AG04450 (cell line): ENCODE measurements at regions not wholly inside any gene's neighbourhood (a gene's known extent, or its start where the extent isn't known, plus 50 kb on each side); places are given as distances from the start of the nearest gene placed in this dataset.

Experiments
- CTCF ChIA-PET: fragments of 300-600, 350-600 bp; formaldehyde crosslinking; extraction: SDS; loops from one replicate; lab custom pipeline; 2022; ENCODE audit warnings: antibody characterized with exemption, inconsistent platforms; lab: Charles Lee
- POLR2A ChIA-PET: fragments of 350-600 bp; formaldehyde crosslinking; extraction: SDS; loops from one replicate; lab custom pipeline; 2021; ENCODE audit warnings: antibody characterized with exemption, inconsistent platforms; lab: Yijun Ruan, JAX
- DNase-seq: peaks from one replicate; pipeline ENCODE4 v3.0.0-alpha.2; 2011; ENCODE audit warnings: low read depth, low spot score
- H3K27ac ChIP-seq: one replicate; pipeline ENCODE4 v1.5.1; 2012; ENCODE audit warnings: low read depth, low read length, control low read depth
- H3K27me3 ChIP-seq: one replicate; pipeline ENCODE4 v1.6.0; 2012; ENCODE audit warnings: low read length; ENCODE audit not compliant: control insufficient read depth, insufficient read depth
- H3K4me3 ChIP-seq: 2 replicates; pipeline ENCODE4 v1.5.1; 2011; ENCODE audit warnings: mild to moderate bottlenecking, low read depth, low read length, control low read depth
- H3K9me3 ChIP-seq: 2 replicates; pipeline ENCODE4 v1.5.1; 2012; ENCODE audit warnings: low read length; ENCODE audit not compliant: control insufficient read depth, insufficient read depth
- TF ChIP-seq, protein P1 (sequence below): IDR thresholded peaks from 2 replicates; pipeline ENCODE4 v1.5.1; 2011; ENCODE audit warnings: low read depth, low read length, control low read depth, inconsistent platforms

GRCh38 chr12:93146263-93146939 is 217.3 kb upstream of the EEA1 start:
- POLR2A ChIA-PET, result no interaction called here
- DNase-seq, result no peak

GRCh38 chr12:93146970-93147369 is 217.9 kb upstream of the EEA1 start:
- no peak overlapping the region for H3K27ac ChIP-seq
- H3K4me3 ChIP-seq, result no peak overlapping the region
- no peaks in the 10 kb centered on the region for H3K9me3 ChIP-seq
- no peak for DNase-seq
- POLR2A ChIA-PET, result no interaction called here
- TF ChIP-seq, protein P1, sequence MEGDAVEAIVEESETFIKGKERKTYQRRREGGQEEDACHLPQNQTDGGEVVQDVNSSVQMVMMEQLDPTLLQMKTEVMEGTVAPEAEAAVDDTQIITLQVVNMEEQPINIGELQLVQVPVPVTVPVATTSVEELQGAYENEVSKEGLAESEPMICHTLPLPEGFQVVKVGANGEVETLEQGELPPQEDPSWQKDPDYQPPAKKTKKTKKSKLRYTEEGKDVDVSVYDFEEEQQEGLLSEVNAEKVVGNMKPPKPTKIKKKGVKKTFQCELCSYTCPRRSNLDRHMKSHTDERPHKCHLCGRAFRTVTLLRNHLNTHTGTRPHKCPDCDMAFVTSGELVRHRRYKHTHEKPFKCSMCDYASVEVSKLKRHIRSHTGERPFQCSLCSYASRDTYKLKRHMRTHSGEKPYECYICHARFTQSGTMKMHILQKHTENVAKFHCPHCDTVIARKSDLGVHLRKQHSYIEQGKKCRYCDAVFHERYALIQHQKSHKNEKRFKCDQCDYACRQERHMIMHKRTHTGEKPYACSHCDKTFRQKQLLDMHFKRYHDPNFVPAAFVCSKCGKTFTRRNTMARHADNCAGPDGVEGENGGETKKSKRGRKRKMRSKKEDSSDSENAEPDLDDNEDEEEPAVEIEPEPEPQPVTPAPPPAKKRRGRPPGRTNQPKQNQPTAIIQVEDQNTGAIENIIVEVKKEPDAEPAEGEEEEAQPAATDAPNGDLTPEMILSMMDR, result no peak
- no peaks in the 10 kb centered on the region for H3K27me3 ChIP-seq
- CTCF ChIA-PET, result no interaction called here

More at GRCh38 chr12:93146263-93146939, 217.3 kb upstream of the EEA1 start:
- Histone ChIP-seq H3K9me3 (no peaks in the 10 kb centered on the region), H3K27ac (no peak overlapping the region), H3K27me3 (no peaks in the 10 kb centered on the region), H3K4me3 (no peak overlapping the region)
- TF ChIP-seq, protein P1, result no peak
- CTCF ChIA-PET, result no interaction called here

GRCh38 chr12:93148412-93148811 is 219.3 kb upstream of the EEA1 start:
- DNase-seq, result no peak
- Histone ChIP-seq H3K27ac (no peak overlapping the region), H3K27me3 (no peaks in the 10 kb centered on the region), H3K4me3 (no peak overlapping the region), H3K9me3 (no peaks in the 10 kb centered on the region)
- CTCF ChIA-PET, result no interaction called here
- TF ChIP-seq, protein P1, result no peak
- POLR2A ChIA-PET, result no interaction called here

GRCh38 chr12:93149229-93149628 is 220.1 kb upstream of the EEA1 start:
- H3K27me3 ChIP-seq, result no peaks in the 10 kb centered on the region
- CTCF ChIA-PET, result no interaction called here
- H3K4me3 ChIP-seq, result no peak overlapping the region
- TF ChIP-seq, protein P1, result no peak
- no peak for DNase-seq
- POLR2A ChIA-PET, result no interaction called here
- H3K9me3 ChIP-seq, result no peaks in the 10 kb centered on the region
- H3K27ac ChIP-seq, result no peak overlapping the region

DNA sequence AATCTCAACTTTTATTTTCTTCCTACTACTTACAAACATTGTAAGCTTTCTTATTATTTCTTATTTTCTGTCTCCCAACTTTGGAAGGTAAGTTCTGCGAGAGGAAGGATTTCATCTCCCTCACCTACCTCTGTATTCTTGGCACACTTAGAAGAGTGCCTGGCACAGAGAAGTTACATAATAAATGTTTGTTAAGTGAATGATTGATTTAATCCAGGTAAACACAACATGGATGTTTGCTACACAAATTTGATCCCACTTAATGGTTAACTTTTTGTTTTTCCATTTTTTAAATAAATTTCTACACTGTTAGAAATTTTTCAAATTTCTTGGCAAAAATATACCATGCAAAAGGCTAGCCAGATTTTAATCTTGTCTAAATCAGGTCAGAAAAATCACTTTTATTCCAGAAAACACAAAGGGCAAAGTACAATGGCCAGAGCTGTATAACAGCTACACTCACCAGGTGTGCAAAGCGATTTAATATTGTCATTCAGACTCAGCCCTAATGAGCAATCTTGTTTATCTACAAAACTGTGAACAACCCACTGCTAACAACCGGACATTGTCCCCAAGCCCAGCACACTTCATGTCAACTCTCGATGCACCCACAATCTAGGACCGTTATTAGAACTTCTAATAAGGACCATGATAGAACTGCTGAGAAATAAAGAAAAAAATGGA is 222.1 kb upstream of the EEA1 start:
- POLR2A ChIA-PET, result no interaction called here
- H3K9me3 ChIP-seq, result no peaks in the 10 kb centered on the region
- TF ChIP-seq, protein P1, result no peak
- no peaks in the 10 kb centered on the region for H3K27me3 ChIP-seq
- DNase-seq, result no peak
- no peak overlapping the region for H3K27ac ChIP-seq
- CTCF ChIA-PET, result no interaction called here
- no peak overlapping the region for H3K4me3 ChIP-seq
